Right ventricle myocardium inferior (tissue), 1 donor: ENCODE measurements at regions not wholly inside any gene's neighbourhood (a gene's known extent, or its start where the extent isn't known, plus 50 kb on each side); places are given as distances from the start of the nearest gene placed in this dataset.

Experiments
- ATAC-seq: fragments of 200-7000 bp; cut with Tn5 transposase; one replicate; pipeline ENCODE4 v1.9.1; 2020; ENCODE audit warnings: mild to moderate bottlenecking, moderate library complexity
- DNase-seq: peaks from one replicate; pipeline ENCODE4 v3.0.0; 2021; ENCODE audit errors: missing footprints
- intact Hi-C: fragments of 100-400 bp; cut with DNase I; formaldehyde crosslinking; loops from one replicate; pipeline ENCODE4 v1.11.0; 2022
- donor health status: DM: no; HTN: yes; CAD: no; lungs with severe emphysema.

GRCh38 chr18:78292618-78293380 lies 686.8 kb upstream of the SALL3 start:
- DNase-seq = no peak
- ATAC-seq = peak; percentile 78

GRCh38 chr18:78293540-78293939 lies 686.1 kb upstream of the SALL3 start:
- intact Hi-C loops = no loop called here
- DNase-seq (no peak), ATAC-seq (peak; percentile 26)

More at GRCh38 chr18:78292618-78293380, 686.8 kb upstream of the SALL3 start:
- intact Hi-C loops = no loop called here

- no peak for ATAC-seq
- intact Hi-C loops = no loop called here
- DNase-seq = no peak
Observed at GRCh38 chr18:78293940-78294541, 685.6 kb upstream of the SALL3 start.

GRCh38 chr18:78295262-78295661 lies 684.4 kb upstream of the SALL3 start:
- no peak for DNase-seq
- intact Hi-C loops = no loop called here

DNA sequence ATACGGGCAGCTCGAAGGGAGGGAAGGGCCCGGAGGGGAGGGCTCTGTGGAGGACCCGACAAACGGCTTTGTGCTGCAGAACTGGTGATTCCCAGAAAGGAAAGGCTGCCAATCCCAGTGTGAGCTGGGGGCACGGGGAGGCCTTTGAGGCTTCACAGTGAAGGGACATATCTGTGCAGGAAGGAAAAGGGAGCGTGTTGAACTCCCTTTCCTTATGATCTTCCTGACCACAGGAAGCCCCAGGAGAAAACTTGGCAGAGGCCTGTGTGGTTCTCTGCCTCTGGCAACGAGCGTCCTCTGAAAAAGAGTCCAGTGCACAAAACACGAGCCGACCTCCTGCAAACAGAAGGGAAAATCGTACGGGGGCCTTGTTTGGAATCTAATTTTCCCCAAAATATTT lies 683.5 kb upstream of the SALL3 start:
- DNase-seq (no peak), ATAC-seq (no peak)
- intact Hi-C loops = no loop called here

More at GRCh38 chr18:78295262-78295661, 684.4 kb upstream of the SALL3 start:
- ATAC-seq = peak; percentile 77

DNA sequence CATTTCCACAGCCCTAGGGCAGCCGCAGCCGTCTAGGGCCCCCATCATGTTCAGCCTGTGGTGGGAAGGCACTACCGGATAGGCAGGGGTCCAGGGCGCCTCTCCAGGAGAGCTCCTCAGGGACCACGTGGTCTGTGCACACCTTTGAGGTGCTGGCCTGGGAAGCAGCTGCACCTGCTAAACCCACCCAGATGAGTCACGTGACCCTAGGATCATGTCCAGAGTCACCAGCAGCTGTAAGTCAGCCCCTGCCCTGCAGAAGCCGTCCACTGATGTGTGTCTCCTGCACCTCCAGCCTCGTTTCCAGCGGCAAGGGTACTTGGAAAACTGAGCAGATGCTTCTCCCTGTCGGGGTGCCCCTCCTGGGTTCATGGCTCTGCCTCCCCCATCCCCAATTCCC lies 682.6 kb upstream of the SALL3 start:
- ATAC-seq (no peak), DNase-seq (no peak)
- intact Hi-C loops = no loop called here

DNA sequence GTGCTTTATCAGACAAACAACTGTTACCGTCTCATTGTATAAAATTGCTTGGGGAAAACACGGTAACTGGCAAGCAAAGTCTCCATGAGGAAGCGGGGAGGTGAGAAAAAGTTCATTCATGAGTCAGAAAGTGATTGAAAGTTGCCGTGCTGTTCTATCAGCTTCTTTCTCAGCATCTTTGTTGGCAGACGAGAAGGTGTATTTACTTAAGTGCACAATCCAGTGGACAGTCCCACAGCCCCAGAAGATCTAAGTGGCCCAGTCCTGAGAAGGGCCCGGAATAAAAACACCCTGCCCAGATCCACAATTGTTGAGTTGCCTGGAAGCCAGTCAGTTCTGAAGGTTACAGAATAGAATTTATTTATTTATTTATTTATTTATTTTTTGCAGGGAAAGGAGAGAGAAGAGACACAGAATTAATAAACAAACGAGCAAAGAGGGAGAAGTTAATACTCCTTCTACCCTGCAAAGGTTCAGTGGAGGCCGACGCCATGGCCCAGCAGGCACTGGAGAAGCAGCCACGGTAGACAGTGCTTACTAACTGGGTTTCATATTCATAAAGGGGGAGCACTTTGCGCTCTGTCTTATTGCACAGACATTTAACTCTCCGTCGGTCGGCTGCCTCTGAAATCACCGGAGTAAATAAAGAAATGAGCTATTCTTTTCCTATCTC lies 676.0 kb upstream of the SALL3 start:
- DNase-seq = no peak
- intact Hi-C loops = no loop called here
- peak; percentile 52 for ATAC-seq

- intact Hi-C loops = no loop called here
Observed at GRCh38 chr18:78304192-78305164, 675.1 kb upstream of the SALL3 start.

DNA sequence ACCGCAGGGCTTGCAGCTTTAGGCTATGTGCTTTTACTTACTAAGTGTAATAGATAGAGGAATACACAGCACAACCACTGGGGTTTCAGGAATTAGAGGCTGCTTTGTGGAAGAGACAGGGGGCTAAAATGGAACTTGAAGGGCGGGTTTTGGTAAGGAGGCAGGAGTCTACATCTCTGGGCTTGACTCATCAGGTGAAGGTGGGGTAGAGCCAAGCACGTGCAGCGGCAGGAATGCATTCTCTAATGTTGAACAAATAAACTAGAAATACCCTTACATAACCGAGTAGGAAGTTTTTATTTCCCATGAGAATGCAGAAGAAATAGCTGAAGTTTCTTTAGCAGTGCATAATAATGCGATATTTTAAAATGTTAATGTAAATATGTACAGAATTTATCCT lies 673.8 kb upstream of the SALL3 start:
- intact Hi-C loops = no loop called here
- DNase-seq (no peak), ATAC-seq (no peak)

More at GRCh38 chr18:78304192-78305164, 675.1 kb upstream of the SALL3 start:
- ATAC-seq (peak; percentile 70), DNase-seq (no peak)

- DNase-seq (no peak), ATAC-seq (no peak)
- intact Hi-C loops = no loop called here
Observed at GRCh38 chr18:78309307-78309706, 670.3 kb upstream of the SALL3 start.

DNA sequence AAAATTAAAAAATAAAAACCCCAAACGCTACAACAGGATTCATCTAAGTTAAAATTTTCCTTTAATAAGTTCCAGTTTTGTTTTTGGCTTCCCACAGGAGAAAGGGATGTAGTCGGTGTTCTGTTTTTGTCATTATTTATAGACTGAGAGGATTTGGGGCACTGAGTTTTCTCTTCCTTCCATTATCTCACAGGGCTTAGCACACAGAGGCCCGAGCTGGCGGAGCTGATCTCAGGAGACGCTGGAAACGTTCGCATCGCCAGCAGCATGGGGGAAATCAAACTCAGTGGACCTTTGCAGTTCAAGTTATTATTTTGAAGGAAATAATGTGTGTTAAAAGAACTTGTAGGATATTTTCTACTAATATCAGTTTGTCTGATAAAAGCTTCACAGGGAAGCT lies 669.7 kb upstream of the SALL3 start:
- intact Hi-C loops = no loop called here
- DNase-seq (no peak), ATAC-seq (peak; percentile 56)

GRCh38 chr18:78319264-78319663 lies 660.4 kb upstream of the SALL3 start:
- intact Hi-C loops = no loop called here
- DNase-seq (no peak), ATAC-seq (no peak)

GRCh38 chr18:78319961-78320360 lies 659.7 kb upstream of the SALL3 start:
- DNase-seq (no peak), ATAC-seq (no peak)
- intact Hi-C loops = no loop called here

GRCh38 chr18:78321402-78321801 lies 658.2 kb upstream of the SALL3 start:
- intact Hi-C loops = no loop called here
- DNase-seq (no peak), ATAC-seq (no peak)

- intact Hi-C loops = no loop called here
- ATAC-seq = no peak
- DNase-seq = no peak
Observed at GRCh38 chr18:78323453-78324197, 656.0 kb upstream of the SALL3 start.

- DNase-seq (no peak), ATAC-seq (no peak)
- intact Hi-C loops = no loop called here
Observed at GRCh38 chr18:78327643-78328042, 652.0 kb upstream of the SALL3 start.

DNA sequence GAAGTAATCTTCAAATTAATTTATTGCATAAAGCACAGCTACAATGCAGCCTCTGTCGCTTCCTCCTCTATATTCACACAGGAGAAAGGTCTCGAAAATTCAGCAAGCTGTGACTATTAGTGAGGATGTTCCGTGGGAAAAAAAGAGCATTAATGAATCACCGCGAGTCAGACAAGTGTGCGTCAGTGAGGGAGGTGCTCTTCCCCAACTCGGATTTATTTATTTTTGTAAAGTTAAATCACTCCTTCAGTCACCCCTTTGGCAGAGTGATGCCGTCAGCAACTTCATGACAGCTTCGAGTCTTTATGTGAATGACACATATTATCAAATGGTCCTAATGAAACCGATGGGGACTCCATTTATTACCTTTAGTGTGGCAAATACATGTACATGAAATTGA lies 648.9 kb upstream of the SALL3 start:
- ATAC-seq = no peak
- DNase-seq = no peak
- intact Hi-C loops = no loop called here

DNA sequence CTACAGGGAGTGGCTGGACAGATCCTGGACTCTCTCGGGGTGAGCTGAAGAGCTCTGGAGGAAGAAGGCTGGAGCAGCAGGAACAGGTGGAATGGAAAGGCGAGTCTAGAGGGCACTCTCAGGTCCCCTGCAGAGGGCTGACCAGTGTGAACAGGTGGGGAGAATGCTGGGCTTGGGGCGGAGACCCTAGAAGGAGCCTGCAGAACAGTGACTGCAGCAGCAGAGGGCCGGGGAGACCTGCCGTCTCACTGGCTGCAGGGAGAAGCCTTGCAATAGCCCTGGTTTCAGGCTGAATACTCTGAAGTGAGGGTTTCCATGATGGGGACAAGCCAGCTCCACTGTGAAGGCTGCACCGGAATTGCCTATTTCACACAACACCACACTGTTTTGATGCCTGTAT lies 626.7 kb upstream of the SALL3 start:
- intact Hi-C loops = no loop called here
- DNase-seq (no peak), ATAC-seq (no peak)
